ENCODE measurements at regions not wholly inside any gene's neighbourhood (a gene's known extent, or its start where the extent isn't known, plus 50 kb on each side); places are given as distances from the start of the nearest gene placed in this dataset.
"Not testable (repeated sequence)": the region's sequence is repeated elsewhere in the genome, so short reads cannot be mapped to it uniquely, and the experiment has no call there.

- ATAC-seq (replicated peaks) (no peak), DNase-seq (no peak)
- peaks cover 3 to 6% of the 10 kb centered on the region in 2 donors for H3K4me1 Mint-ChIP-seq (ENCODE audit: low read depth in 2 of 2)
- no peak overlapping the region for H3K27ac Mint-ChIP-seq
- H3K36me3 Mint-ChIP-seq (ENCODE audit: insufficient read depth): no peaks in the 10 kb centered on the region
- no peak overlapping the region for H3K4me3 Mint-ChIP-seq
- H3K9me3 Mint-ChIP-seq: no peaks in the 10 kb centered on the region
- H3K27me3 Mint-ChIP-seq: no peaks in the 10 kb centered on the region
Measured at GRCh38 chr4:184335520-184335919, 117.8 kb upstream of the ENPP6 start.

- DNase-seq; H3K4me1 Mint-ChIP-seq (ENCODE audit: low read depth in 2 of 2); H3K27me3 Mint-ChIP-seq; H3K36me3 Mint-ChIP-seq (ENCODE audit: insufficient read depth); H3K9me3 Mint-ChIP-seq; H3K27ac Mint-ChIP-seq; ATAC-seq (replicated peaks); H3K4me3 Mint-ChIP-seq: not testable (repeated sequence)
Measured at GRCh38 chr4:184333446-184333845, 115.8 kb upstream of the ENPP6 start.

DNA sequence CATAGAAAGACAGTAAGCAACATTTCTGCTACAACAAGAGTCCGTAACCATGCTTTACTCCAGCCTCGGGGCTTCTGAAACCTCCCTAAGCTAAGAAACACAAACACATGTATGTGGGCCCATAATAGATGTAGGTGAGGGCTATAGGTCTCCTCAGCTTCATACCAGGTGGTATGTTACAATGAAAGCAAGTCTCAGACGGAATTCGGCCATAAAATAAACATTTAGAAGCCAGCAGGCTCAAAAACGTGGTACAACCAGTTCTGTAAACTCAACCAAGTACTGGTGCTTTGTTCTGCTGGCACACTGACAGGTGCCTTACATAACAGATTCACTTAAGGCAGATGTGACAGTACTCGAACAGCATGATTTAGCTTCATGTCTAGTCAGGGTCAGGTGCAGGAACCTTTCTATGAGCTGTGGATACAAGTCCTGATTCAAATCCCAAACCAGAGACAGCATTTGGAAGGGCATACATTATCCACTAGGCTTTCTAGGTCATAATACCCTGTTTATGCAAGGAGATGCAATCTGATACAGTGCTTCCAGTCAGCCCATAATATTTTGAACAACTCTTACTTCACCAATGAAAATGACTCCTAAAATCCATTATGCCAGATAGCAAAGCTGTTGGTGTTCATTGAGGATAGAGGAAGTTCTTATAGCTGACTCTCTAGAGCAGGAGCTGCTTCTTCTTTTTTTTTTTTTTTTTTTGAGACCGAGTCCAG is 113.8 kb upstream of the ENPP6 start:
- DNase-seq (no peak), ATAC-seq (replicated peaks) (no peak)
- no peaks in the 10 kb centered on the region for H3K9me3 Mint-ChIP-seq
- H3K36me3 Mint-ChIP-seq (ENCODE audit: insufficient read depth): no peaks in the 10 kb centered on the region
- H3K27me3 Mint-ChIP-seq: no peaks in the 10 kb centered on the region
- H3K4me1 Mint-ChIP-seq (ENCODE audit: low read depth in 2 of 2): peaks cover 3 to 10% of the 10 kb centered on the region in 2 donors
- H3K27ac Mint-ChIP-seq: no peak overlapping the region
- no peak overlapping the region for H3K4me3 Mint-ChIP-seq

GRCh38 chr4:184330517-184331094 is 112.9 kb upstream of the ENPP6 start:
- H3K36me3 Mint-ChIP-seq (ENCODE audit: insufficient read depth): not testable (repeated sequence)

DNA sequence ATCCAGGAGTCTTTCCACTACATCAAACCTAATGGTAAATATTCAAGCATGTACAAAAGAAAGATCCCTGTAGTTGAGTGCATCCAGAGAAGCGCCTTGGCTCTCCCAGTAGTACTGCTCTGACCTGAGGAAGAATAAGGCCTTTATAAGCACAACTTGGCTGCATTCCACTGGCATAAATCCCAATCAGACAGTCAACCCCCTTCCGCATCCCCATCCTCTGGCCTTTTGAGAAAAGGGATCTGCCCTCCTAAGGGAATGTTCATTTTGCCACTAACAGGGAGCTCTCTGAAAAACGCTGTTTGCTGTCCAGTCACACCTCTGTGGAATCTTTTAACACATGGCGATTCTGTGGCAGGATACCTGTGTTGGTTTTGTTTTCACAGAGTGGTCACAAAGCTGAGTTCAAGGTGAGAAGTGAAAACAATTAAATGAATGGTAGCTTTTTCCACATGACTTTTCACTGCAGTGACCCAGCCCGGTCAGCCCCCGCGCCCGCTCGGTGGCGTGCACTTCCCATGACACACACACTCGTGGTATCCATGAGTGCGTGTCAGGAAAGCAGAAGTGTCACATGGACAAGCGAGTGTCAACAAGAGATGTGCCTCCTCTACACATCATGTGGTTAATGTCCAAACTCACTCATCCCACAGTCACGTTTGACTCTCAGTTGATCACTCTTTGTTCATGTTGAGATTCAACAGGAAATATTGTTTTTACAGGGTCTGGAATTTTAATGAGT is 112.2 kb upstream of the ENPP6 start:
- peak; percentile 49 for ATAC-seq (replicated peaks)
- Mint-ChIP-seq H3K36me3 (ENCODE audit: insufficient read depth) (no peaks in the 10 kb centered on the region), H3K4me1 (ENCODE audit: low read depth in 2 of 2) (peaks cover 1 to 4% of the 10 kb centered on the region in 2 donors), H3K27ac (no peak overlapping the region), H3K27me3 (no peaks in the 10 kb centered on the region), H3K9me3 (no peaks in the 10 kb centered on the region), H3K4me3 (no peak overlapping the region)
- no peak for DNase-seq

More at GRCh38 chr4:184330517-184331094, 112.9 kb upstream of the ENPP6 start:
- not testable (repeated sequence) for H3K27ac Mint-ChIP-seq; DNase-seq; ATAC-seq (replicated peaks); H3K4me3 Mint-ChIP-seq; H3K4me1 Mint-ChIP-seq (ENCODE audit: low read depth in 2 of 2); H3K27me3 Mint-ChIP-seq; H3K9me3 Mint-ChIP-seq

DNA sequence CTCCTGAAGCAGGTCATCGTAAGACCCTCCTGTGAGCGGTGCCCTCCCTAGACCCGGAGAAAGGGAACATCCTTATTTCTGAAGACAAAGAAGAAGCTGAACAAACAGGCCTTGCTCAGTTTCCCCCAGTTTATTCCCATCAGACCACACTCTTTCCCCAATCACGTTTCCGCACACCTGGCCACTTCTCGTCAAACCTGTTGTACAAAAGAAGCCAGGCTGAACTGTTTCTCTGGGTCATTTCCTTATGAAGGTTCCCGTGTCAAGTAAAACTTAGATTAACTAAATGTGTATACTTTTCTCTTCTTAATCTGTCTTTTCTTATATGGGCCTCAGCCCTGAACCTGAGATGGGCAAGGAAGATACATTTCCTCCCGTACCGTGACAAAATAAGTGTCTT is 111.6 kb upstream of the ENPP6 start:
- Mint-ChIP-seq H3K4me3 (no peak overlapping the region), H3K36me3 (ENCODE audit: insufficient read depth) (no peaks in the 10 kb centered on the region), H3K4me1 (ENCODE audit: low read depth in 2 of 2) (peaks cover 1 to 4% of the 10 kb centered on the region in 2 donors), H3K27me3 (no peaks in the 10 kb centered on the region), H3K9me3 (no peaks in the 10 kb centered on the region), H3K27ac (no peak overlapping the region)
- DNase-seq (no peak), ATAC-seq (replicated peaks) (no peak)

GRCh38 chr4:184328022-184328736 is 110.5 kb upstream of the ENPP6 start:
- DNase-seq (no peak), ATAC-seq (replicated peaks) (peak; percentile 50)
- Mint-ChIP-seq H3K36me3 (ENCODE audit: insufficient read depth) (no peaks in the 10 kb centered on the region), H3K4me1 (ENCODE audit: low read depth in 2 of 2) (peaks cover 0 to 4% of the 10 kb centered on the region in 2 donors), H3K9me3 (no peaks in the 10 kb centered on the region), H3K27ac (peak overlapping the region in 1 of 2 donors; percentile 44), H3K4me3 (no peak overlapping the region), H3K27me3 (no peaks in the 10 kb centered on the region)

DNA sequence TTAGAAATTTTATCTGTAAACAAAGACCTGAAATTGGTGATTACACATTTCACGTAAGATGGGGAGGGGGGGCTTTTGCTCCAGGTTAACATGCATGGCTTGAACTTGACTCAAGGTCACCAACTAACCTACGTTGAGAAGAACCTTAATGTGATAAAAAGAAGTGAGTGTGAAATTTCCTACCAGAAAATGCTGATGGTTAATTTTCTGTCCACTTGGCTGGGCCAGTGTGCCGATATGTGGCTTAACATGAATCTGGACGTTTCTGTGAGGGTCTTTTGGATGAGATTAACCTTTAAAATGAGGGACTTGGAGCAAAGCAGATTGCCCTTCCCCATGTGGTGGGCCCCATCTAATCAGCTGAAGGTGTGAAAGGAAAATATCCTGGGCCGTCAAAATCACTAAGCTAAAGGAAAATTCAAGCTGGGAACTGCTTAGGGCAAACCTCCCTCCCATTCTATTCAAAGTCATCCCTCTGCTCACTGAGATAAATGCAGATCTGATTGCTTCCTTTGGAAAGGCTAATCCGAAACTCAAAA is 107.3 kb upstream of the ENPP6 start:
- DNase-seq (no peak), ATAC-seq (replicated peaks) (no peak)
- Mint-ChIP-seq H3K27ac (peak overlapping the region in 1 of 2 donors; percentile 53), H3K27me3 (no peaks in the 10 kb centered on the region), H3K4me3 (no peak overlapping the region), H3K36me3 (ENCODE audit: insufficient read depth) (no peaks in the 10 kb centered on the region), H3K9me3 (no peaks in the 10 kb centered on the region), H3K4me1 (ENCODE audit: low read depth in 2 of 2) (peaks cover 0 to 4% of the 10 kb centered on the region in 2 donors)

GRCh38 chr4:184322328-184323025 is 104.8 kb upstream of the ENPP6 start:
- Mint-ChIP-seq H3K36me3 (ENCODE audit: insufficient read depth) (no peaks in the 10 kb centered on the region), H3K9me3 (no peaks in the 10 kb centered on the region), H3K4me3 (no peak overlapping the region), H3K27ac (no peak overlapping the region), H3K4me1 (ENCODE audit: low read depth in 2 of 2) (no peaks in the 10 kb centered on the region), H3K27me3 (no peaks in the 10 kb centered on the region)
- DNase-seq (no peak), ATAC-seq (replicated peaks) (no peak)

- no peaks in the 10 kb centered on the region for H3K36me3 Mint-ChIP-seq (ENCODE audit: insufficient read depth)
- no peaks in the 10 kb centered on the region for H3K27me3 Mint-ChIP-seq
- H3K27ac Mint-ChIP-seq: no peak overlapping the region
- H3K4me3 Mint-ChIP-seq: no peak overlapping the region
- H3K9me3 Mint-ChIP-seq: no peaks in the 10 kb centered on the region
- no peaks in the 10 kb centered on the region for H3K4me1 Mint-ChIP-seq (ENCODE audit: low read depth in 2 of 2)
- ATAC-seq (replicated peaks) (no peak), DNase-seq (no peak)
Measured at GRCh38 chr4:184320631-184321030, 103.0 kb upstream of the ENPP6 start.

- no peaks in the 10 kb centered on the region for H3K9me3 Mint-ChIP-seq
- ATAC-seq (replicated peaks): no peak
- no peaks in the 10 kb centered on the region for H3K36me3 Mint-ChIP-seq (ENCODE audit: insufficient read depth)
- peaks cover 3 to 4% of the 10 kb centered on the region in 2 donors for H3K4me1 Mint-ChIP-seq (ENCODE audit: low read depth in 2 of 2)
- no peak for DNase-seq
- H3K27ac Mint-ChIP-seq: no peak overlapping the region
- no peaks in the 10 kb centered on the region for H3K27me3 Mint-ChIP-seq
- H3K4me3 Mint-ChIP-seq: no peak overlapping the region
Measured at GRCh38 chr4:184318852-184319251, 101.2 kb upstream of the ENPP6 start.

DNA sequence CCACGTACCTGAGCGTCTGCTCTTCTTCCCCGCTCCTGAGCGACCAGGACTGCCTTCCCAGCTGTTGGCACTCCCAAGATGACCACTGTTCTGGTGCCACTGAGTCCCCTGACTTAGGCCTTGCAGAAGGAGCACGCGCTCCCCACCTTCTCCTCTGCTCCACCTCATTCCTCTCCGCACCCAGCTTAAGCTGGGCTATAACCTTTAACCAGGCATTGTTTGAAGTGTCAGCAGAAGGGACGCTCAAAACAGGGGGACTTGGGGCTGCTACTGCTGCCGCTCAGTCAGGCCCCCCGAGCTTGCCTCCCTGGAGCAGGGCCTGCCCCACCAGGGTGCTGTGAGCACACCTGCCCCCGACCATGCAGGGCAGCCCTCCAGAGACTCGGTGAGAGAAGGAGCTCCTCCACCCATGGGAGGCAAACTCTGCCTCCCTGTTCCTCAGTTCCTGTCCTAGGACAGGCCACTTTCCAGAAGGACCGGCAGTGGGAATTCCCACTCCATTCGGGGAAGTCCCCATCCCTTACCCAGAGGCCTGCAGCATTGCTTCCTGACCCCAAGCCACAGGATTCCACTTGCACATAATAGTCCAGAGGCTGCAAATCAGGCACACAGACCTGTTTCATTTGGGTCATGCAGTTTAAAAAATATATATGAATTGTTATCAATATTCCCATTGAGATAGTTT is 99.7 kb upstream of the ENPP6 start:
- peaks cover 3 to 4% of the 10 kb centered on the region in 2 donors for H3K4me1 Mint-ChIP-seq (ENCODE audit: low read depth in 2 of 2)
- no peaks in the 10 kb centered on the region for H3K27me3 Mint-ChIP-seq
- ATAC-seq (replicated peaks) (no peak), DNase-seq (no peak)
- no peak overlapping the region for H3K4me3 Mint-ChIP-seq
- peaks cover 3% of the 10 kb centered on the region for H3K36me3 Mint-ChIP-seq (ENCODE audit: insufficient read depth)
- no peaks in the 10 kb centered on the region for H3K9me3 Mint-ChIP-seq
- H3K27ac Mint-ChIP-seq: peak overlapping the region in 1 of 2 donors; percentile 30
